B cell (primary cell): ENCODE measurements at regions not wholly inside any gene's neighbourhood (a gene's known extent, or its start where the extent isn't known, plus 50 kb on each side); places are given as distances from the start of the nearest gene placed in this dataset.

Source experiments
- CTCF ChIP-seq: fragments of 200-600 bp; IDR thresholded peaks from one replicate; pipeline ENCODE4 v1.8.0; 2022; ENCODE audit warnings: antibody characterized with exemption, mild to moderate bottlenecking
- EZH2 ChIP-seq: IDR thresholded peaks from 2 replicates; pipeline ENCODE4 v1.6.1; 2012; ENCODE audit warnings: borderline replicate concordance, low read depth, mild to moderate bottlenecking, moderate library complexity, low read length; ENCODE audit not compliant: insufficient read depth, poor library complexity, severe bottlenecking

GRCh38 chr4:24456431-24456830 is 127.9 kb downstream of the DHX15 start:
- no peak for TF ChIP-seq CTCF
- TF ChIP-seq EZH2, result no peak
